ENCODE measurements at regions not wholly inside any gene's neighbourhood (a gene's known extent, or its start where the extent isn't known, plus 50 kb on each side); places are given as distances from the start of the nearest gene placed in this dataset.

DNA sequence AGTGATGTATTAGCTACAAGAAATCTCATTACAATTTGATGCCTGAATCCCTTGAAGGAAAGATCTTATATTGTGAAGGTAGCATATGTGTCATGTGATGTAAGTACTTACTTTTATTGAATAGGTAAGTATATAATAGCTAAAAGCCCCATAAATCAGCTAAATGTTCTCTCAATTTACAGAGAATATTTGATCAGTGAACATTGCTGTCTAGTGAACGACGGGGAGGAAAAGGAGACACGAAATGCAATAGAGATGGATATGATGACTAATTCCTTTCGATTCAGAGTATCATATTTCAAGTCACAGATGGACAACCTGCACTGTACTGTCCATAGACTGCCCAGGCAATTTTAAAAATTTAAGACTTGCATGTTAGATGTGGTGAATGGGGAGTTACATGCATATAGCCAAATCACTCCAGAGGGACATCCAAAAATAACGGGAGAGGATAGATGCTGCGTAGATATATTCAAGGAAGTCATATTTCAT is 462.1 kb upstream of the CDIN1 start:
- H2AFZ ChIP-seq (ENCODE audit: insufficient read depth, low read depth, low read length, poor library complexity, severe bottlenecking), result no peak overlapping the region
- Mint-ChIP-seq H3K4me1 (no peaks in the 10 kb centered on the region), H3K4me3 (no peak overlapping the region), H3K27ac (no peak overlapping the region), H3K27me3 (no peaks in the 10 kb centered on the region), H3K9me3 (ENCODE audit: insufficient read depth) (no peaks in the 10 kb centered on the region)
- TF ChIP-seq, protein P1, sequence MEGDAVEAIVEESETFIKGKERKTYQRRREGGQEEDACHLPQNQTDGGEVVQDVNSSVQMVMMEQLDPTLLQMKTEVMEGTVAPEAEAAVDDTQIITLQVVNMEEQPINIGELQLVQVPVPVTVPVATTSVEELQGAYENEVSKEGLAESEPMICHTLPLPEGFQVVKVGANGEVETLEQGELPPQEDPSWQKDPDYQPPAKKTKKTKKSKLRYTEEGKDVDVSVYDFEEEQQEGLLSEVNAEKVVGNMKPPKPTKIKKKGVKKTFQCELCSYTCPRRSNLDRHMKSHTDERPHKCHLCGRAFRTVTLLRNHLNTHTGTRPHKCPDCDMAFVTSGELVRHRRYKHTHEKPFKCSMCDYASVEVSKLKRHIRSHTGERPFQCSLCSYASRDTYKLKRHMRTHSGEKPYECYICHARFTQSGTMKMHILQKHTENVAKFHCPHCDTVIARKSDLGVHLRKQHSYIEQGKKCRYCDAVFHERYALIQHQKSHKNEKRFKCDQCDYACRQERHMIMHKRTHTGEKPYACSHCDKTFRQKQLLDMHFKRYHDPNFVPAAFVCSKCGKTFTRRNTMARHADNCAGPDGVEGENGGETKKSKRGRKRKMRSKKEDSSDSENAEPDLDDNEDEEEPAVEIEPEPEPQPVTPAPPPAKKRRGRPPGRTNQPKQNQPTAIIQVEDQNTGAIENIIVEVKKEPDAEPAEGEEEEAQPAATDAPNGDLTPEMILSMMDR (IDR thresholded peaks at IDR 0.05), result no peak
- no peak for TF ChIP-seq EZH2 (IDR thresholded peaks at IDR 0.05; ENCODE audit: borderline replicate concordance, insufficient read depth, low read depth, low read length, poor library complexity, severe bottlenecking)
- H3K79me2 ChIP-seq (ENCODE audit: control insufficient read depth, insufficient read depth, low read length), result no peaks in the 10 kb centered on the region
- no peaks in the 10 kb centered on the region for H3K27me3 ChIP-seq (replicated peaks in 1 of 4; ENCODE audit: control extremely low read depth in 1 of 4, control insufficient read depth in 3 of 4, insufficient read depth in 4 of 4, low read length in 3 of 4)
- POLR2A ChIA-PET, result no interaction called here
- 96% methylated on average over 4 of the region's 6 CpGs for WGBS (ENCODE audit: insufficient coverage)
- H3K4me3 ChIP-seq (ENCODE audit: control extremely low read depth in 1 of 5, extremely low read depth in 1 of 5, insufficient read depth in 1 of 5, low read depth in 2 of 5, low read length in 4 of 5), result no peak overlapping the region
- no peaks in the 10 kb centered on the region for H4K20me1 ChIP-seq (ENCODE audit: control insufficient read depth, insufficient read depth, low read length, poor library complexity, severe bottlenecking)
- no peak overlapping the region for H3K27ac ChIP-seq (ENCODE audit: low read length in 2 of 2)
- no peaks in the 10 kb centered on the region for H3K36me3 ChIP-seq (replicated peaks in 1 of 2; ENCODE audit: control extremely low read depth in 1 of 2, control insufficient read depth in 1 of 2, extremely low read depth in 1 of 2, insufficient read depth in 2 of 2, low read length in 1 of 2)
- no peak for ATAC-seq (ENCODE audit: low read depth)
- no peak overlapping the region for H3K9ac ChIP-seq (ENCODE audit: low read length)
- no peaks in the 10 kb centered on the region for H3K9me3 ChIP-seq (ENCODE audit: control extremely low read depth in 1 of 3, control insufficient read depth in 2 of 3, insufficient read depth in 1 of 3, low read length in 2 of 3)
- DNase-seq, result no peak
- H3K4me1 ChIP-seq (ENCODE audit: control insufficient read depth in 2 of 2, insufficient read depth in 2 of 2, low read length in 2 of 2), result no peaks in the 10 kb centered on the region
- intact Hi-C loops (cut with micrococcal nuclease), result no loop called here
- H3K4me2 ChIP-seq (replicated peaks; ENCODE audit: low read depth, low read length, poor library complexity, severe bottlenecking), result no peak overlapping the region
- CTCF ChIA-PET, result no interaction called here

DNA sequence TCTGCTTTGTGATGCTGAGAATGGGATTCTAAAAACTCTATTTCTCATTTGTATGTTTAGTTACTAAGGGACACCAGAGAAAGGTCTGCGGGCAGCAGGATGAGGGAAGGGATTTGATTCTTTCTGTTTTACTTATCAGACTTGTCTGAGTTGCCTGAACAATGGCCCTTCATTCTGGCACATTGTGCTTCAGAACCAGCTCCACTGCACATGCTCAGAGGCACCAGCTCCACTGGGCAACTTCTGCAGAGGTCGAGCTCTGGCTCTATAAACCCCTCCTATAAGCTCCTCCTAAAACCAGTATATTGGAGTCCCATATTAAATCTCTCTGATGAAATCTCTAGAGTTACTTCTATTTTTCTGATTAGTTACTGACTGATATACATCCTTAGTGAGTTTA is 453.2 kb upstream of the CDIN1 start:
- Histone ChIP-seq H3K4me1 (ENCODE audit: control insufficient read depth in 2 of 2, insufficient read depth in 2 of 2, low read length in 2 of 2) (no peaks in the 10 kb centered on the region), H3K79me2 (ENCODE audit: control insufficient read depth, insufficient read depth, low read length) (no peaks in the 10 kb centered on the region), H3K9me3 (ENCODE audit: control extremely low read depth in 1 of 3, control insufficient read depth in 2 of 3, insufficient read depth in 1 of 3, low read length in 2 of 3) (no peaks in the 10 kb centered on the region), H2AFZ (ENCODE audit: insufficient read depth, low read depth, low read length, poor library complexity, severe bottlenecking) (no peak overlapping the region), H3K9ac (ENCODE audit: low read length) (no peak overlapping the region), H3K36me3 (replicated peaks in 1 of 2; ENCODE audit: control extremely low read depth in 1 of 2, control insufficient read depth in 1 of 2, extremely low read depth in 1 of 2, insufficient read depth in 2 of 2, low read length in 1 of 2) (no peaks in the 10 kb centered on the region), H3K4me3 (ENCODE audit: control extremely low read depth in 1 of 5, extremely low read depth in 1 of 5, insufficient read depth in 1 of 5, low read depth in 2 of 5, low read length in 4 of 5) (no peak overlapping the region), H3K27ac (ENCODE audit: low read length in 2 of 2) (no peak overlapping the region), H3K27me3 (replicated peaks in 1 of 4; ENCODE audit: control extremely low read depth in 1 of 4, control insufficient read depth in 3 of 4, insufficient read depth in 4 of 4, low read length in 3 of 4) (no peaks in the 10 kb centered on the region), H3K4me2 (replicated peaks; ENCODE audit: low read depth, low read length, poor library complexity, severe bottlenecking) (no peak overlapping the region), H4K20me1 (ENCODE audit: control insufficient read depth, insufficient read depth, low read length, poor library complexity, severe bottlenecking) (no peaks in the 10 kb centered on the region)
- ChIA-PET POLR2A (no interaction called here), CTCF (no interaction called here)
- ATAC-seq (ENCODE audit: low read depth) (no peak), DNase-seq (no peak)
- intact Hi-C loops (cut with micrococcal nuclease), result no loop called here
- Mint-ChIP-seq H3K27me3 (no peaks in the 10 kb centered on the region), H3K9me3 (ENCODE audit: insufficient read depth) (peaks cover 3% of the 10 kb centered on the region), H3K27ac (no peak overlapping the region), H3K4me1 (no peaks in the 10 kb centered on the region), H3K4me3 (no peak overlapping the region)
- TF ChIP-seq, protein P1 (IDR thresholded peaks at IDR 0.05), result no peak
- TF ChIP-seq EZH2 (IDR thresholded peaks at IDR 0.05; ENCODE audit: borderline replicate concordance, insufficient read depth, low read depth, low read length, poor library complexity, severe bottlenecking), result no peak
- WGBS (ENCODE audit: insufficient coverage), result no CpG with 5 or more reads among the region's 2 CpGs
